NCI-H1694 (cell line): ENCODE measurements at regions not wholly inside any gene's neighbourhood (a gene's known extent, or its start where the extent isn't known, plus 50 kb on each side); places are given as distances from the start of the nearest gene placed in this dataset.

Experiments used
- DNase-seq: peaks from one replicate; lab custom pipeline; 2025; lab: John Stamatoyannopoulos, UW

GRCh38 chr7:46233585-46234329, 312.7 kb upstream of the IGFBP3 start:
- DNase-seq, result no peak

DNA sequence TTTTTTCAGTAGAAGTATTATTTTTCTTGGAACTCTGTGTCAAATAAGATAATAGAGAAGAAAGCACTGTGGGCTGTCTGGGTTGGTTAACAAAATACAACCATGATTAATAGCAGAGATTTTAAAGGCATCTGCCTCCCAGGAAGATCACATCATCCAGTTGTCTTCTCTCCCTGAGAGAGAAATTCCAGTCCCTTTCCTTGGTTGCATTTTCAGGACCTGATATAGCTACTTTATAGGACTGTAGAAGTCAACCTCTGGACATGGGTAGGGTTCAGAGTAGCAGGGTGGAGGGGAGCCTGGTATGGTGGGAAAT, 309.9 kb upstream of the IGFBP3 start:
- DNase-seq, result no peak

DNA sequence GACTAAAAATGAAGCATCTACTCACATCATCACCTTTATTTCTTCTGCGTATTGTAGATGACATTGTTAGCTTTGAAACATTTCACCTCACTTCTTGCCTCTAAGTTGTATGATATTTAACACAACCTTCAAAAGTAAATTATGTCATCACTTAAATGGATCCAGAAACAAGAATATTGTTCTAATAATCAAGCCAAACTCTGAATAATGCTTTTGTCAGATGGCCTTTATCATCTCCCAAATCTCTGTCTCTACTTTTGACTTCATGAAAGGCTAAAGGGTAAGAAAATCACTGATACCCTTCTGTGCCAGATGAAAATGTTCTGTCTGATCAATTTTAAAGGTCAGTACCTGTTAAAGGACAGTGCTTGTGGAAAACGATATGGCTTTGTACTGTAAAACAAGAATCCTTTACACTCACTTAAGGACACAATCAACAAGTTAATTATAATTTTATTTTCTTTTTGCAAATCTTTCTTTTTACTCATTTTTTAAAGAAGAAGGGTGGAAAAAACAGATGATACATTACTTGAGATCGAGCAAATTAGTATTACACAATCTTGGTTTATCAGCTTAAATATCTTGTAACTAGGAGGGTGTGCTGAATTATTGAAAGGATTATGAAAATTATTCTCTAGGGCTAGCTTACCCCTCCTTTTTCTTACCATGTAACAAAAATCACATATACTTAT, 309.4 kb upstream of the IGFBP3 start:
- DNase-seq, result no peak

DNA sequence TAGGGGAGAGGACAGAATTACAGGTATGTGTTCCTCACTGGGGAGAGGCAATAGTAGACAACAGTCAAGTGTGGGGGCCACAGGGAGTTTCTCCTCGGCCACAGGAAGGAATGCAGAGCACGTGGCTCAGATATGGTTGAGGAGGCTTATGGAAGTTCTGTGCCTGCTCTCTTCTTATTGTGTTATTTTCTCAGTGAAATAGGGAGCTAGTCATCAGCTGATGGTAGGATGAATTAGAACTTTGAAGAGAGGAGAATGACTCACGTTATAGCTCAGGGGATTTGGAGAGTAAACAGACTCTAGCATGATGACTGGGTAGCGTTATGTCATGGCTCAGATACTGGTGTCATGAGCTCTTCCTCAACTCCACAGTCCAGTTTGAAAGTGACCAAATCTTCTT, 308.3 kb upstream of the IGFBP3 start:
- no peak for DNase-seq

DNA sequence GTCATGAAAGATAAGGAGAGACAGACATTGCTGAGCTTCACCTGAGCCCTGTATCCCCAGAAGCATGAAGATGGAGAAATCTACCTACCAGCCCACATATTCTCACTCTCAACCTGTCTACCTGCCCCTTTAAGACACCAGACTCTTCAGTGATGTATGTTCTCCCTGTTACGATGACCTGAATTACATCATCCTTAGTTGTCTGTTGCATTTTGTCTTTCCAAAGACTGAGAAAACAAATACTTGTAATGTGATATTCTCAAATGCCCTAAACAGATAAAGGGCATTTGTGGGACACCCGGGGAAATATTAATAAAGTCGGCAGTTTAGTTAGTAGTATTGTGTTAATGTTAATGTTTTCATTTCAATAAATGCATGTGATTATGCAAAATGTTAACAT, 305.8 kb upstream of the IGFBP3 start:
- DNase-seq, result no peak

DNA sequence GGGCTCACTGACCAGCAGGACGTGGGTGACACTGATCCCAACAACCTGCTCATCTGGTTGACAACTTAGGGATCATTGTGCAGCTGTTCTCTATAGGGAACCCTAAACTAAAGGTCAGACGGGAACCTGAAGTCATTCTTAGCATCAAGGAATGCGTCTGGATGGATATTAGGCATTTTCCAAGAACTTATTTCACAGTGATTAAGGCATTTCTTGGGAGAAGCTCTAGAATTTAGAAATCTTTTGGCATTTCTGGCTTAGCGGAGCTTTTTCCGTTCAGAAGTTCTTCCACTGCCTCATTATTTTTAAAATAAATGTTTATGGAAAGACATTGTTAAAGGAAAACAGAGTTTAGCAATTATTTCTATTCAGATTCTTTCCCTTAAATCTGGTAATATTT, 303.3 kb upstream of the IGFBP3 start:
- no peak for DNase-seq

- DNase-seq, result no peak
Measured at GRCh38 chr7:46220066-46220630, 299.1 kb upstream of the IGFBP3 start.

GRCh38 chr7:46218461-46219200, 297.6 kb upstream of the IGFBP3 start:
- DNase-seq, result no peak

GRCh38 chr7:46215987-46216567, 295.0 kb upstream of the IGFBP3 start:
- no peak for DNase-seq

DNA sequence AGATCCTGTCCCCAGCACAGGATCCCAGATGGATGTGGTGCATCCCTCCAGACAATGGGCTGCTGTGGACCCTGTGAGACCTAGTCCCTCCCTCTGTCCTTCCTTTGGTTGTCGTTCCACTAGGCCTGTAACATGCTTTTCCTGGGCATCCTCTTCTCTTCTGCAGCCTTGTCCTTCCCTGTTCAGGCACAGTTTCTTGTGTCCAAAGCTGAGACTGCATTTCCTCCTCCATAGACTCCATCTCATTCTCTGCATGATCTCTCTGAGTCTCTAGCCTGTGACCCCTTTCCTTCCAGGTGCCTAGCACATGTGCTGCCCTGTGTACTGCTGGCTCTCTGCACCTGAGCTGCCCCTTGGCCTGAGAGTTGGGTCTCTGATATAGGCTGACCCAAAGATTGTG, 293.5 kb upstream of the IGFBP3 start:
- DNase-seq, result no peak

DNA sequence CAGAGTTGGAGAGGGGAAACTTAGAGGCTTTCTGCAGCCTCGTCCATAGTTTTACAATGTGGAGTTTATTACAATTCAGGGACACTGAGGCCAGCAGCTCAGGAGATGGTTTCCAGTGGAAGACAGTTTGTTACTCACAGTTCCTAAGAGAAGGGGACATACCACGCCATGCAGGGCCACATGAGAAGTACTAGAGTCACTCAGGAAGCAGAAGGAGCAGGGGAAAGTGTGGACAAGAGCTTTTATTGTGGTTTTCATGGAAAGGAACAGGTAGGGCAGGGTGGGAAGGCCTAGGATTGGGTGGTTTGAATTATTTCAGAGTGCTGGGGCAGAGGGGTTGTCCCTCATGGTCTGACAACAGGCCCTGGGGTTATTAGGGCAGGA, 292.1 kb upstream of the IGFBP3 start:
- no peak for DNase-seq

DNA sequence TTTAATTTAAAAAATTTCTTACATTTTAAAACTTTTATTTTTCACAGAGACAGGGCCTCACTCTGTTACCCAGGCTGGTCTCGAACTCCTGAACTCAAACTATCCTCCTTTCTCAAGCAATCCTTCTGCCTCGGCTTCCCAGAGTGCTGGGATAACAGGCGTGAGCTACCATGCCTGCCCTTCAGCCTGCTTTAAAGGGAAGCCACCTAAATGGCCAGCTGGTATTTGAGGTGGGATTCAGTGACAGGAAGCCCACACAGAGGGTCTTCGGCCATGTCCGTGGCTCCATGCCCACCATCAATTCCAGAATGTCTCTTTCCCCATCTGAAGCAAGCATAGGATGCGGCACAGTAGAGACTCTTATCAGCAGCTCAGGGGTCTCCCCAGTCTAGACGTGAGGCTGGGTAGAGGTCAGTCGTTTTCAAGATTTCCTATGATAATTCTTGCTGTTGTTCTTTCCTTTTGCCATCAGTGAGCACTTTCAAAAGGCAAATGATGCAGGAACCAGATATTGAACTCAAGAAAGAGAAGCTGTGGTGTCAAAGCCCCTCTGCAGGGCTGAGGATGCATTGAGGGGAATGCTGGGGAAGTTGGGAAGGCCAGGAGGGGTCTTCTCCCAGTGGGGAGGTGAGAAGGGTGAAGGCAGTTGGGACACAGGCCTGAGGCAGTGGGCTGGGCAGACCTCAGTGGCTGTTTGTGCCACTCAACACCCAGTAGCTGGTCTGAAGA, 291.5 kb upstream of the IGFBP3 start:
- DNase-seq, result no peak

DNA sequence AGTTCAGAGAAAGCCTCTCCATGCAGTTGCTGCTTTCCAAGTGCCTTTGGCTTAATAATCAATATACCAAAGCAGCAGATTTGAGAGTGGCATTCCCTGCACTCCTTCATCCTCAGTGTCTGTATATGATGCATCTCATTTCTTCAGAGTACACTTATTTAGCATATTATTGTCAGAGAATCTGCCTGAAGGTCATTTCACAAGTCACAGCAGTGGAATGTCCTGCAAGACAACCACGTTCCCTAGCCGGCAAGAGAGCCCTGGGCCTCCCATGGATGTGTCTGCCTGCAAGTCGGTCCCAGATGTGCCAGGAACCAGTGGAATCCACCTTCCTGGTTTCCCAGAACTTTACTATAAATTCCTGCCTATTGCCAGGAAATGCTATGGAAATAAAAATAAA, 289.4 kb upstream of the IGFBP3 start:
- DNase-seq, result no peak

DNA sequence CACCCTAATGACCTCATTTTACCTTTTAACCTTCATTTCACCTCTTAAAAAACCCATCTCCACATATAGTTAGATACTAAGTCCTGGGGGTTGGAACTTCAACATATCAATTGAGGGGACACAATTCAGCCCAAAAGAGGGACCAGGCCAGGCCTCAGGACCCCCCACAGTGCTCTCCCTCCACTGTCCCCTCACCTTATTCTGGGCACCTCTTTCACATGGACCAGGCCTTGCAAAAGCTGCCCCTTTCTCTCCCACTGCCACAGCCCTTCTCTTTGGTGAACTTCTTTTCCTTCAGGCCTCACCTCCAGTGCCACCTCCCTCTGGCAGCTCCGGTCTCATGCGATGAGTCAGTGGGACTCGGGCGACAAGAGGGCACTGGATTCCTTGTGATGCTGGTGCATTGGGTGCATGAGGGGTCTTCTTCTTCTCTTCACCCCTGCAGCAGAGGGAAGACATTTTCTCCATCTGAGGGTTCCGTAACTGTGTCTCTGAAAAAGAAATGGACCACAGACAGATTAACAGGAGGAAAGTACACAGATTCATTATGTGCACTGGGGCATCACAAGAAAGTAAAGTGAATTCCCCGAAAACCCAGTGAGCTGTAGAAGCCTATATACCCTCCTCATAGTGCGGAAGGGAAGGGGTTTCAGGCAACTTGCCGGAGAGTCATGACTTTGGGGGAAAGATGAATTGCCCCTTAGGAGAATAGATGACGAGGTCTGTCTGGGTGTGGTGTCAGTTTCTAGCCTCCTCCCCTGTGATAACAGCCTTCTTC, 288.7 kb upstream of the IGFBP3 start:
- DNase-seq, result no peak

GRCh38 chr7:46208635-46209525, 287.8 kb upstream of the IGFBP3 start:
- DNase-seq, result no peak

GRCh38 chr7:46207931-46208634, 287.0 kb upstream of the IGFBP3 start:
- no peak for DNase-seq

DNA sequence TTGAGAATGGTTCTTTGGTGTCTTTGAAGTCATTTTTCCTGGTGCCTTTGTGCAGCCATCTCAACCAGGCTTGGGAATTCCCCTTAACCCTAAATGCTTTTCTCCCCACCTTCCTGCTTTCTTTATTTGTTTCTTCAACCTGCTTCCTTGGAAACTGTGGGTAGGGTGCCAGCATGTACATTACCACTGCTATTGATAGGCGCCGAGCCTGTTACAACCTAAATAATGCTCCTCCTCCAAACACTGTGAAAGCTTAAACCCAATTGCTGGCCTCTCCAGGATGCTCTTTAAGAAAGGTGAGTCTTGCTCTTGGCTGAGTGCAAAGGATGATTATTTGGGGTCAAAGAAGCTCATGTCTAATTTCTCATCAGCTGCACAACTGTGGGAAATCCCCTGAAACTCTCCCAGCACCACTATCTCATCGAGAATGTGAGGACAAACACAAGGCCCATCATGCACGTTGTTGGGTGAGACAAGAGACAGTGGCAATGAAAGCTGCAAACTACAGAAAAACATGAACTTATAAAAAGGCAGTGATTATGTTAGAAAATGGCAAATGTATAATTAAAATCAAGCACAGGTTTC, 285.5 kb upstream of the IGFBP3 start:
- no peak for DNase-seq

- DNase-seq, result no peak
Measured at GRCh38 chr7:46205478-46205877, 284.4 kb upstream of the IGFBP3 start.

DNA sequence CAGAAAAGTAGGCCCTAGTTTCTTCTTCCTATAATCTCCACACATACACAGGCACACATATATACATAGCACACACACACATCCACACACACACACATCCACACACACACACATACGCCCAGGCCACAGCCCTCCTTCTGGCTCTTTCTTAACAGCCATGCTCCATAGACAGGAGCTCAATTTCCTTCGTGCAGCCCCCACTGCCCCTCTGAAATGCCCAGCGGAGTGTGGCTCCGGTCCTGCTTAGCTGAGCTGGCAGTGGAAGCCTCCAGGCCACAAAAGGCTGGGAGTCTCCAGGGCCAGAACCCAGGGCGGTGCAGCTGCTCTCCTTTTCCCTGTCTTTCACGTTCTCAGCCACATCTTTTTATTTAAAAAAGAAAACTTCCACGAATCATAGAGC, 282.9 kb upstream of the IGFBP3 start:
- no peak for DNase-seq
